HUDEP-2 (cell line): ENCODE measurements at regions not wholly inside any gene's neighbourhood (a gene's known extent, or its start where the extent isn't known, plus 50 kb on each side); places are given as distances from the start of the nearest gene placed in this dataset.
"Not testable (repeated sequence)": the region's sequence is repeated elsewhere in the genome, so short reads cannot be mapped to it uniquely, and the experiment has no call there.

Experiments used
- DNase-seq, 76 experiments: peaks; one replicate each; lab custom pipeline; 2025; ENCODE audit not compliant: unreplicated experiment in 76 of 76; lab: John Stamatoyannopoulos, UW

DNA sequence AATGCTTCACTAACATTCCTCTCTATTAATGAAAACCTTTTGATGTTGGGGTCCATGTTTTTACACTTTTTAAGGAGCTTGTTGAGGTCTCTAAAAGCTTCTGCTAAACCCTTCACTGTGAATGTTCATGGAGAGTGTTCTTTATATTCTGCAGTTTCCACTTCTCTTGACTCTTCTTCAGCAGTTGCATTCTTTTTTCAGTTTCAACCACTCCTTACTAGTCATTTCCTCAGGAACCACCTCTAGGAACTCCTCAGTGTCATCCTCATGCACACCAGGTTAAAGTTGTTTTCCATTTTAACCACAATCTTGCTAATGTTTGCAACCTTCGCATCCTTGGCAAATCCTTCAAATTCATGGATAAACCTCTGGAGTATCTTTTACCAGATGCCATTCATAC, 821.6 kb downstream of the ANKRD7 start:
- DNase-seq, result no peak

- DNase-seq, result no peak
Observed at GRCh38 chr7:119065966-119066365, 841.5 kb downstream of the ANKRD7 start.

- DNase-seq, result no peak
Observed at GRCh38 chr7:119086026-119086425, 861.5 kb downstream of the ANKRD7 start.

DNA sequence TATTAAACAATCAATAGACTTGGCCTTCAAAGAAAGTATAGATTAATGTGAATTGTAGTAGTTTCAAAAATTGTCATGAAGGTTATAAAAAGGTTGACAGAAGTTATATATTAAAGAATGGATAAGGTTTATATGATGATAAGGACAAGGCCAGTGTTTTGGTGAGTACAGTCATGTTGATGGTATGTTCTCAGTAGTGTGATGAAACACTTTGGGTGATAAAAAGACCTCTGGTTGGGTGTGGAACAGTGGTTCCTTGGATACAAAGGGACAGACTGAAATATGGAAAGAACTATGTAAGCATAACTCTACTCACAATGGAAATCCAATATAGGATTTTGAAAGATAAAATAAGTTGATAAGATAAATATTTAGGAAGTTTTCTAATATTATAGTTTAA, 866.3 kb downstream of the ANKRD7 start:
- DNase-seq, result no peak

- no peak for DNase-seq
Observed at GRCh38 chr7:119096683-119097082, 872.2 kb downstream of the ANKRD7 start.

DNA sequence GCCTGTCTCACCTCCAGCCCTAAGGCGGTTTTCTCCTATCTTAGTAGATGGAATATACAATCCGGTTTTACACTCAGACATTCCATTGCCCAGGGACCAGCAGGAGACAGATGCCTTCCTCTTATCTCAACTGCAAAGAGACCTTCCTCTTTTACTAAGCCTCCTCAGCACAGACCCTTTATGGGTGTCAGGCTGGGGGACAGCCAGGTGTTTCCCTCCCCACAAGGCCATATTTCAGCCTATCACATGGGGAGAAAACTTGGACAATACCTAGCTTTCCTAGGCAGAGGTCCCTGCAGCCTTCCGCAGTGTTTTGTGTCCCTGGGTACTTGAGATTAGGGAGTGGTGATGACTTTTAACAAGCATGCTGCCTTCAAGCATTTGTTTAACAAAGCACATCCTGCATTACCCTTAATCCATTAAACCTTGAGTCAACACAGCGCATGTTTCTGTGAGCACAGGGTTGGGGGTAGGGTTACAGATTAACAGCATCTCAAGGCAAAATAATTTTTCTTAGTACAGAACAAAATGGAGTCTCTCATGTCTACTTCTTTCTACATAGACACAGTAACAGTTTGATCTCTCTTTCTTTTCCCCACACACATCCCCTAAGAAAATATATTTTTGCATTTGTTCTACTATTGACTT, 876.2 kb downstream of the ANKRD7 start:
- not testable (repeated sequence) for DNase-seq

DNA sequence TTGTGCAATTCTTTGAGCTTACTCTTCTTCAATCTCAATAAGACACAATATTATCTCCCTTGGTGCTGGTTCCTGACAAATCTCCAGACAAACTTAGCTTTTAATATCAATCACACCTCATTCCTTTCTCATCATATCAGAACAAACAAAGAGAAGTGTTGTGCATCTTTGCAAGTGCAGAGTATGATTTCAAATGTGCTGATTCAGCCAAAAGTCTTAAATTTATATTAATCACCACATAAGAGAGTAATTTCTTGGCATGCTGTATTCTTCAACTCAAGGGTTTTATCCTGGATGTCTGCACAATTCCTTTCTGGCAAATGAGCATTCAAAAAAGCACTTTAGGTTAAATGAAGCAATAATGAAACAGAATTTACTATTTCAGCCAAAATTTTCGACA, 877.8 kb downstream of the ANKRD7 start:
- DNase-seq, result no peak

DNA sequence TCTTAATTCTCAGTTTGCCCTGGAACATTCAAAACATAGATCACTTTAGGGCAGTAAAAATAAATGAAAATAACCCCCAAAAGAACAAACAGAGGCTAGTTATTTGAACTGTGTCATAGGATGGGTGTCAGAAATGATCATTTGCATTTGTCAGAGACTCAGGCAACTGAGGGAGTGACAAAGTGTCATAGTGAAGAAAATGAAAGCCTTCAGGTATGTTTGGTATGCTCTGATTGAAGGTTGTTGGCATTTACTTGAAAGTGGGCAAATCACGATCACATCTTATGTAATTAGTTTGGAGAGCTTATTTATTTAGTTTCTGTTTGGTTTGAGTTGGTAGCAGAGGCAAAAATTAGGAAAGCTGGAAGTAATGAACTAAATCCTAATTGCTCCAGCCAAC, 880.9 kb downstream of the ANKRD7 start:
- DNase-seq, result no peak

- DNase-seq, result no peak
Observed at GRCh38 chr7:119123326-119123725, 898.8 kb downstream of the ANKRD7 start.

GRCh38 chr7:119127706-119128105, 903.2 kb downstream of the ANKRD7 start:
- DNase-seq, result no peak

DNA sequence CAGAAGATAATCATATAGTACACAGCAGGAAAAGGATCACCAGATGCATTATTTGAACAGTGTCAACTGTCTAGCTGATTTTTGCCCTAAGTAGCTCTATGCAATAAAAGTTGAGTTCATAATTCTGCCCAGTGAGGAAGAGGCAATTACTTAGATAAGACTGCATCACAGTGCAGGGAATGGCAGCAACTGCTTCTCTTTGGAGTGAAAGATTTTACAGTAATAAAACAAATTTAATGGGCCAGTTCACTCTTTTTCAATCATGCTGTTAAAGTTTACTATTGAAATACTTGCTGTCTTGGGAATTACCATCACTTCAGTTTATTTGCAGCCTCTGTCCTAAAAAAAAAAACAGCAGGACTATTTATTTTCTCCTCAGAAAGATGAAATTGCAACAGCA, 907.9 kb downstream of the ANKRD7 start:
- no peak for DNase-seq

DNA sequence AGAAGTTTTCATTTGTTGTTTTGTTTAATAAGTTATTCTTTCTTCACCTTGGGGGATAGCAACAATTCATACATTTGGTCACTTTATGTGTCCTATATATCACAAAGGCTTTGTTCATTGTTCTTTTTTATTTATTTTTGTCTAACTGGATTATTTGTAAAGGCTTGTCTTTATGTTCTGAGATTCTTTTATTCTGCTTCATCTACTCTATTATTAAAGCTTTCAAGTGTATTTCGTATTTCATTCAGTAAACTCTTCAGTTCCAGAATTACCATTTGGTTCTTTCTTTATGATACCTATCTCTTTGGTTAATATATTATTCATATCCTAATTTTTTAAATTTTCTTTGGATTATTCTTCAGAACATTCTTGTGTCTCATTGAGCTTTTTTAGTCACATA, 942.9 kb downstream of the ANKRD7 start:
- no peak for DNase-seq

DNA sequence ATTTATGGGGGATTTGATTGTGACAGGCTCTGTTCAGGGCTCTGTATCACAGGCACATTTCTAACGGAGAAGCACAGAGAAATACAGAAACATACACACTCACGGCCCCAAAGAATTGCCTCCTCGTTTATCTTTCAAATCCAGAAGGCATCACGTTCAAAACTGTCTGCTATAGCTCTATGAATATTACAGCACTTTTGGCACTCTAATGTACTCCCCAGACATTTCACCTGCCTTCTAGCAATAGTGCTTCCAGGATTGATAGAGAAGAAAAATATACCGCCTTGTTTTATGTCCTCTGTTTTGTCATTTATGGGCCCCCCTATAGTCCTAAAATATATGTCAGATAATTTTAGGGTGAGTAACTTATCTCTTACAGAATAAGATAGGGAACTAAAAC, 947.5 kb downstream of the ANKRD7 start:
- no peak for DNase-seq

GRCh38 chr7:119175911-119176627, 951.6 kb downstream of the ANKRD7 start:
- DNase-seq, result peak in 47 of 76 experiments; percentile 0 to 70 (median 25)

DNA sequence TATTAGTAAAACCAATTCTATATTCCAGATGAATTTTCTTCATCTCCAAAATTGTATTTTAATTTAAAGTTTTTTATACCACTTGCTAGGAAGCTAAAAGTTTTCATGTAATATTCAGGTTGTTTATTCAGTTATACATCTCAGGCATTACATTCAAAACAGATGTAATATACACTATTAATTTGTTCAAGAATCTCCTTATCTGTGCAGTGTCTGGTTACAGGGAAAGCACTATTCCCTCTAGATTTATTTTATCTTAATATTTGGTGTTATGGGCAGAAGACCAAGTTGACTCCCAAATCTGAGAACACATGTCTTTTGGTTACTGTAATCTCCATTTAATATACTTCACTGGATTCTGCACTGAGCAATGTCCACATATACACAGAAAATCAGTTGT, 953.4 kb downstream of the ANKRD7 start:
- no peak for DNase-seq

- no peak for DNase-seq
Observed at GRCh38 chr7:119184124-119184788, 959.8 kb downstream of the ANKRD7 start.

- no peak for DNase-seq
Observed at GRCh38 chr7:119196183-119196582, 971.7 kb downstream of the ANKRD7 start.

DNA sequence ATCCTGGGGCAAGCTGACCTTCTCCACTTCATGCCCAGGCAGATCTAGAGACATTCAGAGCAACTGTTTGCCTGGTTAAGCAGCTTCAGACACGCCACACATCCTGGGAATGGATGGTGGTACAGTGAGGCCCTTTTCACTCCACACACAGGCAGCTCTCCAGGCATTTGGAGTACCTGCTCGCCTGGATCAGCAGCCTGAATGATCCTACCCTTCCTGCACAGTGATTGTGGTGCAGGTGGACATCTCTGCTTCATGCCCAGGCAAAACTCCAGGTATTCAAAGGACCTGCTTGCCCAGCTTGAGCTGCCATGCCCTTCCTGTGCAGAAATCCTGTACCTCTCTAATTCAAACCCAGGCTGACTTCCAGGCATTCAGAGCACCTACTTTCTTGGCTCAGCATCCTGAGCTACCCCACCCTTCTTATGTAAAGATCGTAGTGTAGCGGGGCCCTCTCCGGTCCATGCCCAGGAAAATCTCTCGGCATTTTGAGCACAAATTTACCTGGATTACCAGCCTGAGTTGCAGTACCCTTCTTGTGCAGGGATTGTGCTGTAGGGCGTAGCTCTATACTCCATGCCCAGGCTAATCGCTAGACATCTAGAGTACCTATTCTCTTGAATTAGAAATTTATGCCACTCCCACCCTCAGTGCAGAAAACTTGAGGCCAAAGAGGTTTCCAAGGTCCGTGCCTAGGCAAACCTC, 972.8 kb downstream of the ANKRD7 start:
- no peak for DNase-seq

DNA sequence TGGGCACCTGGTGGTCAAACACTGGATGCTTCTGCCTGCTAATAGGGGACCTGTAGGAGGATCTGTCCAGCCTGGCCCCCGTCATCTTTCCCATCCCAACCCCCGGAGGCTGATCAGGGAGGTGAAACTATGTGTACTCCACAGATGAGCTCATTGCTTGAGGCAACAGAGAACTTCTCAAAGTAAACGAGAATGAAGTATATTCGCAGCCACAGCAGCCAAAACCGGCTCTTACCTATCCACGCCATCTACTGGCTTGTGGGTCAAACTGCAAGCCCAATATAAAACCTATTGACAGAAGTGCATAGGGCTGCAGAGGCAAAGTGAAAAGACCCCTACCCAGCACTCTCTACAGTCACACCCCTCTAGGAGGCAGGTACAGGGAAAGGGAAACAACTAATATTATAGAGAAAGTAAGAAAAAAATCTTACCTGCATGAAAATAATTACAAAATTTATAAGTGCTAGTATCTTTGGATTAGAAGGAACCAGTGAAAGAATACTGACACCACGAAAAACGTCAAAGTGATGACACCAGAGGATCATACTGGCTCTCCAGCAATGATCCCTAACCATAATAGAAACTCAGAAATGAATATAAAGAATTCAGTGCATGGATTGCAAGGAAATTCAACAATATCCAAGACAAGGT, 973.5 kb downstream of the ANKRD7 start:
- peak in 28 of 76 experiments; percentile 1 to 43 (median 11) for DNase-seq

DNA sequence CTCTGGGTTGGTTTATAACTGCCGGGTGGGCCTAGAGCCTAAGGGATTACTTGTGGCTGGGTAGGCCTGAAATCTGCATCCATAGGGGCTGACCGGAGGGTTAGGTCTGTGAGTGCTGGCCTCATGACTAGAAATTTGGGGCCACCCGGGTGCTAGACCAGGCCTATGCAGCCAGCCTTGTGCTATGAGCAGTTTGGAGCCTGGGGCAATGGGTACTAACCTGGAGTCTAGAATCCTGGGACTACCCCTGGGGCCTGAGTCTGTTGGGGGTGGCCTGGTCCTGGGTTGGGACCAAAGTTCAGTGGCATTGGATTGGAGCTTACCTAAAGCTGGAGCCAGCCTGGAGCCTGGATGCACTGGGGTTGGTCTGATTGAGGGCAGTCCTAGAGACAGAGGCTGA, 995.2 kb downstream of the ANKRD7 start:
- no peak for DNase-seq

DNA sequence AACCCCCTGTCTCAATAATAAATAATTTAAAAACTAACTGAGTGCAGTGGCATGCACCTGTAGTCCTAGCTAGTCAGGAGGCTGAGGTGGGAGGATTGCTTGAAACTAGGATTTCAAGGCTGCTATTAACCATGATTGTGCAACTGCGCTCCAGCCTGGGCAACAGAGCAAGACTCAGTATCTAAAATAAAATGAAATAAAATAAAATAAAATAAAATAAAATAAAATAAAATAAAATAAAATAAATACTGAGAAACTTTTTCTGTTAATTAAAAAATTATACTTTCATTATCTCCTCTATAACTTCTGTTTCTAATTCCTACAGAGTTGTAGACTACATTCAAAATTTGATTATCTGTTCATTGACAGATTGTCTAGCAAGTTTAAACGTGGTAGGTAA, 999.4 kb downstream of the ANKRD7 start:
- DNase-seq, result no peak
